SK-N-SH (cell line): ENCODE measurements at regions not wholly inside any gene's neighbourhood (a gene's known extent, or its start where the extent isn't known, plus 50 kb on each side); places are given as distances from the start of the nearest gene placed in this dataset.

Experiments used
- EP300 ChIP-seq, 2 experiments: IDR thresholded peaks; 2 replicates each; pipeline versions ENCODE4 v1.4.0 to v1.6.1; 2012; ENCODE audit warnings: borderline replicate concordance in 1 of 2, low read depth in 1 of 2, low read length in 1 of 2
- EZH2phosphoT487 ChIP-seq: fragments of 200-600 bp; sonication (generic); IDR thresholded peaks from 2 replicates; pipeline ENCODE4 v1.6.1; 2017; ENCODE audit warnings: low read depth, mixed run types, mild to moderate bottlenecking, antibody characterized with exemption, moderate library complexity, borderline replicate concordance
- GABPA ChIP-seq: IDR thresholded peaks from 2 replicates; pipeline ENCODE4 v1.4.0; 2012; ENCODE audit warnings: low read depth, mild to moderate bottlenecking
- GATA2 ChIP-seq: sonication (generic); formaldehyde crosslinking; IDR thresholded peaks from 2 replicates; pipeline ENCODE4 v1.5.0; 2020; ENCODE audit warnings: mild to moderate bottlenecking, missing genetic modification reagents
- JUND ChIP-seq: IDR thresholded peaks from 2 replicates; pipeline ENCODE4 v1.4.0; 2012
- POLR2AphosphoS5 ChIP-seq: IDR thresholded peaks from 2 replicates; pipeline ENCODE4 v1.6.1; 2012; ENCODE audit warnings: low read depth, low read length
- RAD21 ChIP-seq: IDR thresholded peaks from 2 replicates; pipeline ENCODE4 v1.6.1; 2012; ENCODE audit warnings: mild to moderate bottlenecking, low read length
- TAF1 ChIP-seq: IDR thresholded peaks from 2 replicates; pipeline ENCODE4 v1.6.1; 2012; ENCODE audit warnings: low read depth, mild to moderate bottlenecking, low read length, moderate library complexity, borderline replicate concordance
- TCF12 ChIP-seq: IDR thresholded peaks from 2 replicates; pipeline ENCODE4 v1.4.0; 2012
- TF ChIP-seq, protein P1 (sequence below): IDR thresholded peaks from 2 replicates; pipeline ENCODE4 v1.6.1; 2012; ENCODE audit warnings: mild to moderate bottlenecking, low read depth, low read length, moderate library complexity
- TF ChIP-seq, protein P2 (sequence below): fragments of 200-600 bp; sonication (generic); IDR thresholded peaks from 2 replicates; pipeline ENCODE4 v1.6.1; 2017; ENCODE audit warnings: antibody characterized with exemption, mild to moderate bottlenecking, moderate library complexity
- TF ChIP-seq, protein P3 (sequence below): IDR thresholded peaks from 2 replicates; pipeline ENCODE4 v1.4.0; 2012; ENCODE audit warnings: low read depth, borderline replicate concordance

DNA sequence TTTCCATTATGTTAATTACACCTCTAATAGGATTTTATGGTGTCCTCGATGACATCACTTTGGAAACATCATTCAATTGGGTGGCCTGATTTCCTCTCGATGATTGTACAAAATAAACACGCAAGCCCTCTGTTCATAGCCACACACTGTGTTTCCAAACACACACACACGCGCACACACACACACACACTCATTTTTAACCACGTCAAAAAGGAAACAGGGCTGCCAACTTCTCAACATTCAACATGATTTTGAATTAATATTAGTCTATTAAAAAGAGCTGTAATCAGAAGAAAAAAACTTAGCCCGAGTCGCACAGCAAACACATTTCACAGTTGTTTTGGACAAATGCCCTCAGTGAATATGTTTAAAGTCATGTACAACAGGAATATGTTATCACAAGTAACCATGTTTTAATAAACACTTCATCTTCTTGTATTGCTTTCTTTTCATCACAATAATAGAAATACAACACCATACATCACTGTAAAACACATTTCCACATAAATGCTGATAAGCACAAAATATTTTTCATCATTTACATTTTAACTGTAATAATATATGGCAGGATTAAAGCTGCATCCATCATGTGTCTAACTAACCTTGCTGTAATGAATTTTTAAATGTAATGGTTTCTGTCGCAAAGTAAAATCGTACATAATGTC, 219.1 kb upstream of the IRX3 start:
- no peak for TF ChIP-seq JUND
- TF ChIP-seq, protein P1, sequence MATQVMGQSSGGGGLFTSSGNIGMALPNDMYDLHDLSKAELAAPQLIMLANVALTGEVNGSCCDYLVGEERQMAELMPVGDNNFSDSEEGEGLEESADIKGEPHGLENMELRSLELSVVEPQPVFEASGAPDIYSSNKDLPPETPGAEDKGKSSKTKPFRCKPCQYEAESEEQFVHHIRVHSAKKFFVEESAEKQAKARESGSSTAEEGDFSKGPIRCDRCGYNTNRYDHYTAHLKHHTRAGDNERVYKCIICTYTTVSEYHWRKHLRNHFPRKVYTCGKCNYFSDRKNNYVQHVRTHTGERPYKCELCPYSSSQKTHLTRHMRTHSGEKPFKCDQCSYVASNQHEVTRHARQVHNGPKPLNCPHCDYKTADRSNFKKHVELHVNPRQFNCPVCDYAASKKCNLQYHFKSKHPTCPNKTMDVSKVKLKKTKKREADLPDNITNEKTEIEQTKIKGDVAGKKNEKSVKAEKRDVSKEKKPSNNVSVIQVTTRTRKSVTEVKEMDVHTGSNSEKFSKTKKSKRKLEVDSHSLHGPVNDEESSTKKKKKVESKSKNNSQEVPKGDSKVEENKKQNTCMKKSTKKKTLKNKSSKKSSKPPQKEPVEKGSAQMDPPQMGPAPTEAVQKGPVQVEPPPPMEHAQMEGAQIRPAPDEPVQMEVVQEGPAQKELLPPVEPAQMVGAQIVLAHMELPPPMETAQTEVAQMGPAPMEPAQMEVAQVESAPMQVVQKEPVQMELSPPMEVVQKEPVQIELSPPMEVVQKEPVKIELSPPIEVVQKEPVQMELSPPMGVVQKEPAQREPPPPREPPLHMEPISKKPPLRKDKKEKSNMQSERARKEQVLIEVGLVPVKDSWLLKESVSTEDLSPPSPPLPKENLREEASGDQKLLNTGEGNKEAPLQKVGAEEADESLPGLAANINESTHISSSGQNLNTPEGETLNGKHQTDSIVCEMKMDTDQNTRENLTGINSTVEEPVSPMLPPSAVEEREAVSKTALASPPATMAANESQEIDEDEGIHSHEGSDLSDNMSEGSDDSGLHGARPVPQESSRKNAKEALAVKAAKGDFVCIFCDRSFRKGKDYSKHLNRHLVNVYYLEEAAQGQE = no peak
- TF ChIP-seq, protein P2, sequence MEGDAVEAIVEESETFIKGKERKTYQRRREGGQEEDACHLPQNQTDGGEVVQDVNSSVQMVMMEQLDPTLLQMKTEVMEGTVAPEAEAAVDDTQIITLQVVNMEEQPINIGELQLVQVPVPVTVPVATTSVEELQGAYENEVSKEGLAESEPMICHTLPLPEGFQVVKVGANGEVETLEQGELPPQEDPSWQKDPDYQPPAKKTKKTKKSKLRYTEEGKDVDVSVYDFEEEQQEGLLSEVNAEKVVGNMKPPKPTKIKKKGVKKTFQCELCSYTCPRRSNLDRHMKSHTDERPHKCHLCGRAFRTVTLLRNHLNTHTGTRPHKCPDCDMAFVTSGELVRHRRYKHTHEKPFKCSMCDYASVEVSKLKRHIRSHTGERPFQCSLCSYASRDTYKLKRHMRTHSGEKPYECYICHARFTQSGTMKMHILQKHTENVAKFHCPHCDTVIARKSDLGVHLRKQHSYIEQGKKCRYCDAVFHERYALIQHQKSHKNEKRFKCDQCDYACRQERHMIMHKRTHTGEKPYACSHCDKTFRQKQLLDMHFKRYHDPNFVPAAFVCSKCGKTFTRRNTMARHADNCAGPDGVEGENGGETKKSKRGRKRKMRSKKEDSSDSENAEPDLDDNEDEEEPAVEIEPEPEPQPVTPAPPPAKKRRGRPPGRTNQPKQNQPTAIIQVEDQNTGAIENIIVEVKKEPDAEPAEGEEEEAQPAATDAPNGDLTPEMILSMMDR = no peak
- TF ChIP-seq RAD21 = no peak
- TF ChIP-seq POLR2AphosphoS5 = no peak
- TF ChIP-seq, protein P3, sequence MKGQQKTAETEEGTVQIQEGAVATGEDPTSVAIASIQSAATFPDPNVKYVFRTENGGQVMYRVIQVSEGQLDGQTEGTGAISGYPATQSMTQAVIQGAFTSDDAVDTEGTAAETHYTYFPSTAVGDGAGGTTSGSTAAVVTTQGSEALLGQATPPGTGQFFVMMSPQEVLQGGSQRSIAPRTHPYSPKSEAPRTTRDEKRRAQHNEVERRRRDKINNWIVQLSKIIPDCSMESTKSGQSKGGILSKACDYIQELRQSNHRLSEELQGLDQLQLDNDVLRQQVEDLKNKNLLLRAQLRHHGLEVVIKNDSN = no peak
- no peak for TF ChIP-seq TAF1
- TF ChIP-seq GATA2 (CRISPR knock-in tag) = no peak
- TF ChIP-seq GABPA = no peak
- TF ChIP-seq EZH2phosphoT487 = no peak
- TF ChIP-seq EP300 (IDR thresholded peaks at IDR 0.05; ENCODE audit: borderline replicate concordance in 1 of 2, low read depth in 1 of 2, low read length in 1 of 2) = no peak
- no peak for TF ChIP-seq TCF12
